Neural cell (in vitro differentiated cells): ENCODE measurements at regions not wholly inside any gene's neighbourhood (a gene's known extent, or its start where the extent isn't known, plus 50 kb on each side); places are given as distances from the start of the nearest gene placed in this dataset.
"Not testable (repeated sequence)": the region's sequence is repeated elsewhere in the genome, so short reads cannot be mapped to it uniquely, and the experiment has no call there.

Experiments used
- H2AFZ ChIP-seq: fragments of 200-600, 300-800 bp; sonication (generic), shearing (Covaris generic); 2 replicates; pipeline ENCODE4 v1.6.0; 2014; ENCODE audit warnings: low read depth, mild to moderate bottlenecking, antibody characterized with exemption, low read length, moderate library complexity
- H3F3A ChIP-seq: fragments of 200-600 bp; shearing (Covaris generic); 2 replicates; pipeline ENCODE4 v1.6.1; 2016; ENCODE audit warnings: mild to moderate bottlenecking, moderate library complexity, mixed read lengths, antibody characterized with exemption, low read length; ENCODE audit not compliant: insufficient read depth, poor library complexity, severe bottlenecking
- H3K27ac ChIP-seq: fragments of 200-600, 300-800 bp; sonication (generic), shearing (Covaris generic); 2 replicates; pipeline ENCODE4 v1.5.1; 2014; ENCODE audit warnings: mild to moderate bottlenecking, low read length, moderate library complexity
- H3K27me3 ChIP-seq: fragments of 300-800, 200-600 bp; sonication (generic), shearing (Covaris generic); 2 replicates; pipeline ENCODE4 v1.6.0; 2014; ENCODE audit warnings: mild to moderate bottlenecking, low read depth, low read length, moderate library complexity; ENCODE audit not compliant: insufficient read depth
- H3K36me3 ChIP-seq: fragments of 300-800, 200-600 bp; sonication (generic), shearing (Covaris generic); 2 replicates; pipeline ENCODE4 v1.5.1; 2014; ENCODE audit warnings: mild to moderate bottlenecking, antibody characterized with exemption, low read length, moderate library complexity; ENCODE audit not compliant: insufficient read depth
- H3K4me2 ChIP-seq: fragments of 300-800, 200-600 bp; sonication (generic), shearing (Covaris generic); 2 replicates; pipeline ENCODE4 v1.6.0; 2014; ENCODE audit warnings: mild to moderate bottlenecking, low read length
- H3K4me3 ChIP-seq: fragments of 300-800, 200-600 bp; sonication (generic), shearing (Covaris generic); 2 replicates; pipeline ENCODE4 v1.5.1; 2014; ENCODE audit warnings: mild to moderate bottlenecking, low read length, moderate library complexity
- H3K79me2 ChIP-seq: fragments of 200-600 bp; shearing (Covaris generic); replicated peaks from 2 replicates; pipeline ENCODE4 v1.6.0; 2014; ENCODE audit warnings: mild to moderate bottlenecking, low read length, moderate library complexity; ENCODE audit not compliant: insufficient read depth
- H3K9ac ChIP-seq: fragments of 300-800, 200-600 bp; sonication (generic), shearing (Covaris generic); 2 replicates; pipeline ENCODE4 v1.6.1; 2016; ENCODE audit warnings: mild to moderate bottlenecking, low read length, mixed read lengths
- H3K9me2 ChIP-seq: fragments of 200-600 bp; shearing (Covaris generic); 2 replicates; pipeline ENCODE4 v1.6.1; 2016; ENCODE audit warnings: mild to moderate bottlenecking, low read length, mixed read lengths; ENCODE audit not compliant: insufficient read depth
- H3K9me3 ChIP-seq: fragments of 200-600, 300-800 bp; sonication (generic), shearing (Covaris generic); 2 replicates; pipeline ENCODE4 v1.6.1; 2016; ENCODE audit warnings: mild to moderate bottlenecking, mixed run types, low read length, moderate library complexity, mixed read lengths
- H4K20me1 ChIP-seq: fragments of 200-600 bp; shearing (Covaris generic); 2 replicates; pipeline ENCODE4 v1.6.1; 2016; ENCODE audit warnings: mild to moderate bottlenecking, mixed run types; ENCODE audit not compliant: insufficient read depth

GRCh38 chr2:111329309-111329708, 208.6 kb downstream of the BCL2L11 start:
- not testable (repeated sequence) for H3K9me3 ChIP-seq, H3K36me3 ChIP-seq, H3F3A ChIP-seq, H3K9ac ChIP-seq, H4K20me1 ChIP-seq, H2AFZ ChIP-seq, H3K79me2 ChIP-seq, H3K27me3 ChIP-seq, H3K4me3 ChIP-seq, H3K27ac ChIP-seq, H3K4me2 ChIP-seq, H3K9me2 ChIP-seq

- H3K9ac ChIP-seq, H3F3A ChIP-seq, H3K4me3 ChIP-seq, H3K27ac ChIP-seq, H3K79me2 ChIP-seq, H4K20me1 ChIP-seq, H3K36me3 ChIP-seq, H3K9me3 ChIP-seq, H3K27me3 ChIP-seq, H2AFZ ChIP-seq, H3K4me2 ChIP-seq, H3K9me2 ChIP-seq: not testable (repeated sequence)
These were observed 210.5 kb downstream of the BCL2L11 start for GRCh38 chr2:111331099-111331724.

- not testable (repeated sequence) for H2AFZ ChIP-seq, H3K9me3 ChIP-seq, H3K4me2 ChIP-seq, H3K27me3 ChIP-seq, H3F3A ChIP-seq, H3K9me2 ChIP-seq, H3K27ac ChIP-seq, H3K4me3 ChIP-seq, H3K9ac ChIP-seq, H4K20me1 ChIP-seq, H3K79me2 ChIP-seq, H3K36me3 ChIP-seq
These were observed 214.7 kb downstream of the BCL2L11 start for GRCh38 chr2:111335220-111335907.

- H2AFZ ChIP-seq: not testable (repeated sequence)
These were observed 217.8 kb downstream of the BCL2L11 start for GRCh38 chr2:111338474-111338873.

GRCh38 chr2:111339476-111339875, 218.8 kb downstream of the BCL2L11 start:
- not testable (repeated sequence) for H3K27ac ChIP-seq, H3K9me3 ChIP-seq, H3K4me3 ChIP-seq, H3K9ac ChIP-seq, H3F3A ChIP-seq, H3K9me2 ChIP-seq, H3K27me3 ChIP-seq, H2AFZ ChIP-seq, H3K79me2 ChIP-seq, H3K4me2 ChIP-seq, H3K36me3 ChIP-seq, H4K20me1 ChIP-seq

More at GRCh38 chr2:111338474-111338873, 217.8 kb downstream of the BCL2L11 start:
- H3K79me2 ChIP-seq, H3K9ac ChIP-seq, H3F3A ChIP-seq, H3K27me3 ChIP-seq, H3K27ac ChIP-seq, H3K4me3 ChIP-seq, H3K9me2 ChIP-seq, H3K4me2 ChIP-seq, H3K36me3 ChIP-seq, H4K20me1 ChIP-seq, H3K9me3 ChIP-seq: not testable (repeated sequence)

- not testable (repeated sequence) for H3K79me2 ChIP-seq, H3K9me2 ChIP-seq, H2AFZ ChIP-seq, H3K9ac ChIP-seq, H3K27me3 ChIP-seq, H3K4me3 ChIP-seq, H3F3A ChIP-seq, H4K20me1 ChIP-seq, H3K9me3 ChIP-seq, H3K27ac ChIP-seq, H3K4me2 ChIP-seq, H3K36me3 ChIP-seq
These were observed 223.9 kb downstream of the BCL2L11 start for GRCh38 chr2:111344590-111344989.

GRCh38 chr2:111345439-111345838, 224.7 kb downstream of the BCL2L11 start:
- not testable (repeated sequence) for H4K20me1 ChIP-seq, H3K9ac ChIP-seq, H3K27ac ChIP-seq, H3K4me3 ChIP-seq, H3K36me3 ChIP-seq, H3K9me3 ChIP-seq, H2AFZ ChIP-seq, H3K79me2 ChIP-seq, H3K27me3 ChIP-seq, H3K4me2 ChIP-seq, H3K9me2 ChIP-seq, H3F3A ChIP-seq
